ENCODE measurements at regions not wholly inside any gene's neighbourhood (a gene's known extent, or its start where the extent isn't known, plus 50 kb on each side); places are given as distances from the start of the nearest gene placed in this dataset.

DNA sequence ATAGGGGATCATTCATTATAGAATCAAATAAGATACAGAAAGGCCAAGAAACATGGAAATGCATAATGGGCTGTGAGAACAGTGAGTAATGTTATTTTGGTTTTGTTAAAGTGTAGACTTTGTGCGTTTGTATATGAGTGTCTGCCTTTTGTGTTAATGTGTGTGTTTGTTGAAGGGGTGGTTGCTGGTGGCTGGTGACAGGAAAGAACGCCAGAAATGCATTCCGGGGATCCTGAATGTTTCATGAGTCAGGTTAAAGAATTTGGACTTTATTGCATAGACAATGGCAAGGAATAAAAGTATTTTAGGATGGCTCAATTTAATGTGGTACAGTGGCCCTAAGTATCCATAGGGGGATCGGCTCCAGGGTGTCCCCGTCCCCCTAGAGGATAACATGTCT is 1228.9 kb downstream of the PCDH7 start:
- TF ChIP-seq EZH2phosphoT487 (IDR thresholded peaks at IDR 0.05; ENCODE audit: insufficient read depth, low read depth) (no peak), EZH2 (IDR thresholded peaks at IDR 0.05; ENCODE audit: insufficient read depth, poor library complexity, severe bottlenecking) (no peak)
